ENCODE measurements at regions not wholly inside any gene's neighbourhood (a gene's known extent, or its start where the extent isn't known, plus 50 kb on each side); places are given as distances from the start of the nearest gene placed in this dataset.

DNA sequence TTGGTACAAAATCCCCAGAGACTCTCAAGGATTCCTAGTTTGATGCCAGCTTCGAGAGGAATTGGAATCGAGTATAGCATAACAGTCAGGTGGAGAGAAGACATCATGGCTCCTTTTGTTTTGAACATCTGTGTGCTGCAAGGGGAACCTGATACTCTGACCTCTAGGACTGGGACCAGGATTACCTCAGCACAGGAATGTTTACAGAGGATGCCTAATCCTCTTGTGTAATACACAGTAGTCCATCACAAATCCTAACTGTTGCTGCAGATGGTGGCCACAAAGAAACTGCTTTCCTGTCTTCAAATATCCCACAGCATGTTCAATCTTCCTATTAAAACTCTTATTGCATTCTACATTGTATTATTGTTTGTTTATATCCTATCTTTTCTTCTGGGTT, 111.8 kb upstream of the PRMT6 start:
- no peak for DNase-seq (ENCODE audit: low read depth)
- H3K4me3 ChIP-seq (ENCODE audit: low read depth, low read length) = no peak overlapping the region
- TF ChIP-seq POLR2A (IDR thresholded peaks at IDR 0.05; ENCODE audit: extremely low read depth, insufficient read length) = no peak
- TF ChIP-seq, protein P1, sequence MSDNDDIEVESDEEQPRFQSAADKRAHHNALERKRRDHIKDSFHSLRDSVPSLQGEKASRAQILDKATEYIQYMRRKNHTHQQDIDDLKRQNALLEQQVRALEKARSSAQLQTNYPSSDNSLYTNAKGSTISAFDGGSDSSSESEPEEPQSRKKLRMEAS (IDR thresholded peaks at IDR 0.05; ENCODE audit: low read depth, low read length) = no peak
- TF ChIP-seq, protein P2, sequence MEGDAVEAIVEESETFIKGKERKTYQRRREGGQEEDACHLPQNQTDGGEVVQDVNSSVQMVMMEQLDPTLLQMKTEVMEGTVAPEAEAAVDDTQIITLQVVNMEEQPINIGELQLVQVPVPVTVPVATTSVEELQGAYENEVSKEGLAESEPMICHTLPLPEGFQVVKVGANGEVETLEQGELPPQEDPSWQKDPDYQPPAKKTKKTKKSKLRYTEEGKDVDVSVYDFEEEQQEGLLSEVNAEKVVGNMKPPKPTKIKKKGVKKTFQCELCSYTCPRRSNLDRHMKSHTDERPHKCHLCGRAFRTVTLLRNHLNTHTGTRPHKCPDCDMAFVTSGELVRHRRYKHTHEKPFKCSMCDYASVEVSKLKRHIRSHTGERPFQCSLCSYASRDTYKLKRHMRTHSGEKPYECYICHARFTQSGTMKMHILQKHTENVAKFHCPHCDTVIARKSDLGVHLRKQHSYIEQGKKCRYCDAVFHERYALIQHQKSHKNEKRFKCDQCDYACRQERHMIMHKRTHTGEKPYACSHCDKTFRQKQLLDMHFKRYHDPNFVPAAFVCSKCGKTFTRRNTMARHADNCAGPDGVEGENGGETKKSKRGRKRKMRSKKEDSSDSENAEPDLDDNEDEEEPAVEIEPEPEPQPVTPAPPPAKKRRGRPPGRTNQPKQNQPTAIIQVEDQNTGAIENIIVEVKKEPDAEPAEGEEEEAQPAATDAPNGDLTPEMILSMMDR (IDR thresholded peaks at IDR 0.05; ENCODE audit: low read depth, low read length) = no peak

DNA sequence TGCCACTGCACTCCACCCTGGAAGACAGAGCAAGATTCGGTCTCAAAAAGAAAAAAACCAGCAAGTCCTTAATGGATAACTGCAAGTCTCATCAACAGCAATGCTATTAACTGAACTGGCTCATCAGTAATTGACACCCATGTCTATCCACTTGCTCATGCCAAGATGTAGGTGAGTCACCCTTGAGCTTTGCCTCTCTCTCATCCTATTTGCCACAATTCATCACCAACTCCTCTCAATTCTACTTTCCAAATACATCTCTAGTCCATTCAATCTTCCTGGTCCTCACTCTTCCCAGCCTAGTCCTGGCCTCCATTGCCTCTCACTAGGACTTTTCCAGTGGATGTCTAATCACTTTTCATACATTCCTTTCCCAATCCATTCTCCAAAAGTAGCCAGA, 103.7 kb upstream of the PRMT6 start:
- no peak overlapping the region for H3K4me3 ChIP-seq (ENCODE audit: low read depth, low read length)
- no peak for DNase-seq (ENCODE audit: low read depth)
- TF ChIP-seq MYC (IDR thresholded peaks at IDR 0.05; ENCODE audit: low read depth, low read length) = no peak
- TF ChIP-seq, protein P2 (IDR thresholded peaks at IDR 0.05; ENCODE audit: low read depth, low read length) = no peak
- TF ChIP-seq POLR2A (IDR thresholded peaks at IDR 0.05; ENCODE audit: extremely low read depth, insufficient read length) = no peak
- TF ChIP-seq, protein P1 (IDR thresholded peaks at IDR 0.05; ENCODE audit: low read depth, low read length) = no peak

DNA sequence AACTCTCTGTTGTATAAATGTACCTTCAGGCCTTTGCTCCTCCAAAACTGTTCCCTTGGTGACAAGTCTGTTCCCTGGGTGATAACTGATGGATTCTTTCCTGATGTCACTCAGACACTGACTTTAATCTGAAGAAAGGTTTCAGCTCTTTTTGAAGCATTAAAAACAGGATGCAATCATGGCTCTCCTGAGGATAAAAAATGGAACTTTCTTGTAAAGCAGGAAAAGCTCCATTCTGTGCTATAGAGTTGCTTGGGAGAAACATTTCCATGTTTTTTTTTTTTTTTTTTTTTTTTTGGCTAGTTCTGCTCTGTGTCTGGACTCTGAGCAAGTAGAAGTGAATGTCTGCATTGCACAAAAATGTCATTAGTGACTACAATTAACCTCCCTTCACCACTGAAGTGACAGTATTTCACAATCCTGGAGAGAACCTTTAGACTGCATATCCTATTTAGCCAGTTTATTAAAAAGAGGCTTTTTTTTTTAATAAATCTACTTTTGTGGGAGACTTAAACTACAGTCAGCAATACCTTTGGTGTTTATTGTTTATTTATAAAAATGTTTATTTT, 101.7 kb upstream of the PRMT6 start:
- DNase-seq (ENCODE audit: low read depth) = no peak
- TF ChIP-seq, protein P1 (IDR thresholded peaks at IDR 0.05; ENCODE audit: low read depth, low read length) = no peak
- TF ChIP-seq, protein P2 (IDR thresholded peaks at IDR 0.05; ENCODE audit: low read depth, low read length) = no peak
- TF ChIP-seq MYC (IDR thresholded peaks at IDR 0.05; ENCODE audit: low read depth, low read length) (no peak), POLR2A (IDR thresholded peaks at IDR 0.05; ENCODE audit: extremely low read depth, insufficient read length) (no peak)
- no peak overlapping the region for H3K4me3 ChIP-seq (ENCODE audit: low read depth, low read length)

DNA sequence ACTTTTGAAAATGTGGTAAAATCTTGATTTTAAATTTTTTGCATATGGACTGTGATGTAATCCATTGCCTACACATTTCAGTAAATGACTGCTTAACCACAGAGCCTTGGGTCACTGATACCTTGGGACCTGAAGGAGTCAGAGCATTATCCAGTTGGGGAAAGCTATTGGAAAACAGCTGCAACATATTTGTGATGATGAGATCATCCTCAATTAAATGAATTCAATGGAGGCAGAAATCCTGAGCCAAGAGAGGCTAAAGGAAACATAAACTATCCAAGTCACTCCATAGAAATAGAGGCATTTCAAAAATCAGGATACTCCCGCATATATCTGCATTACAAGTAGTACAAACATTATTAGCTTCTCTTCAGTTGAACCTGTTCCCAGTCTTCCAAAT, 99.8 kb upstream of the PRMT6 start:
- no peak for DNase-seq (ENCODE audit: low read depth)
- TF ChIP-seq POLR2A (IDR thresholded peaks at IDR 0.05; ENCODE audit: extremely low read depth, insufficient read length) (no peak), MYC (IDR thresholded peaks at IDR 0.05; ENCODE audit: low read depth, low read length) (no peak)
- TF ChIP-seq, protein P1 (IDR thresholded peaks at IDR 0.05; ENCODE audit: low read depth, low read length) = no peak
- TF ChIP-seq, protein P2 (IDR thresholded peaks at IDR 0.05; ENCODE audit: low read depth, low read length) = no peak
- H3K4me3 ChIP-seq (ENCODE audit: low read depth, low read length) = no peak overlapping the region

DNA sequence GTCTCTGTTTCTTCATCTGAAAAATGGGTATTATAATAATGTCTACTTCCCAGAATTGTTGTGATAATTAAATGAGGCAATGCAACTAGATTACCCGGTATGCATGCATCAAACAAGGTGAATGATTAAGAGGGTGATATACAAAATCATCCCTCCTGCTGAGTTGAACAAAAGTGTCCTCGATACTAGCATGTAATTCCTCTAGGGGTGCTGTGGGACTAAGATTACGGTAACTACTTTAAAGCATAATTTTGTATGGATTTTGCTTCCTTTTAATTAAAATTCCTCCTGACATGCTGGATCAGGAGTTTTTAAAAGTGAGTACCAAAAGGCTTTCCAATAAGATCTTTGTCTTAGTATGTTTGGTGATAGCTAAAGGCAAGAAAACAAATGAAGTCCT, 98.7 kb upstream of the PRMT6 start:
- no peak overlapping the region for H3K4me3 ChIP-seq (ENCODE audit: low read depth, low read length)
- DNase-seq (ENCODE audit: low read depth) = no peak
- TF ChIP-seq, protein P2 (IDR thresholded peaks at IDR 0.05; ENCODE audit: low read depth, low read length) = peak; percentile 12
- TF ChIP-seq, protein P1 (IDR thresholded peaks at IDR 0.05; ENCODE audit: low read depth, low read length) = no peak

DNA sequence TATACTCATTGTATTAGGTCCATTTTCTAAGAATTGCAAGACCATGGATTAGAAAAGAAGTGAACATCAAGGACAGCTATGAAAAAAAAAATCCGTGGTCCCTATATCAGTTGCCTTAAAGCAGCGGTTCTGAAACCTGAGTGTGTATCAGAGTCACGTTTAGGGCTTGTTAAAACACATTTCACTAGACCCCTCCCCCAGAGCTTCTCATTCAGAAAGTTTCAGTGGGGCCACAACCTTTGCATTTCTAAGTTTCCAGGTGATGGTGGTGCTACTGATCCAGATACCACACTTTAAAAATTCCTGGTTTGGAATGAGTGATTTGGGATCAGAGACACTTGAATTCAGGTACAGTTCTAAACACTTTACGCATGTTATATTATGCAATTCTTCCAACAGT, 96.1 kb upstream of the PRMT6 start:
- TF ChIP-seq MYC (IDR thresholded peaks at IDR 0.05; ENCODE audit: low read depth, low read length) = no peak
- DNase-seq (ENCODE audit: low read depth) = no peak
- H3K4me3 ChIP-seq (ENCODE audit: low read depth, low read length) = no peak overlapping the region
